ENCODE measurements at regions not wholly inside any gene's neighbourhood (a gene's known extent, or its start where the extent isn't known, plus 50 kb on each side); places are given as distances from the start of the nearest gene placed in this dataset.

GRCh38 chr9:74282526-74283253 lies 214.4 kb upstream of the RORB start:
- in situ Hi-C loops (cut with MboI; ENCODE audit: low pct_unique_long_range_greater_than_20kb, low sequenced_read_pairs, unreplicated experiment) = no loop called here

GRCh38 chr9:74284581-74285450 lies 212.3 kb upstream of the RORB start:
- no peak for DNase-seq (ENCODE audit: low spot score)
- no peak for TF ChIP-seq CTCF (IDR thresholded peaks at IDR 0.05; ENCODE audit: extremely low read depth, insufficient read depth, missing control alignments)
- in situ Hi-C loops (cut with MboI; ENCODE audit: low pct_unique_long_range_greater_than_20kb, low sequenced_read_pairs, unreplicated experiment) = no loop called here

More at GRCh38 chr9:74282526-74283253, 214.4 kb upstream of the RORB start:
- TF ChIP-seq CTCF (IDR thresholded peaks at IDR 0.05; ENCODE audit: extremely low read depth, insufficient read depth, missing control alignments) = no peak
- no peak for DNase-seq (ENCODE audit: low spot score)

- in situ Hi-C loops (cut with MboI; ENCODE audit: low pct_unique_long_range_greater_than_20kb, low sequenced_read_pairs, unreplicated experiment) = no loop called here
- TF ChIP-seq CTCF (IDR thresholded peaks at IDR 0.05; ENCODE audit: extremely low read depth, insufficient read depth, missing control alignments) = no peak
- no peak for DNase-seq (ENCODE audit: low spot score)
Observed at GRCh38 chr9:74293479-74293878, 203.7 kb upstream of the RORB start.

- in situ Hi-C loops (cut with MboI; ENCODE audit: low pct_unique_long_range_greater_than_20kb, low sequenced_read_pairs, unreplicated experiment) = no loop called here
- DNase-seq (ENCODE audit: low spot score) = no peak
- no peak for TF ChIP-seq CTCF (IDR thresholded peaks at IDR 0.05; ENCODE audit: extremely low read depth, insufficient read depth, missing control alignments)
Observed at GRCh38 chr9:74303945-74304344, 193.2 kb upstream of the RORB start.

GRCh38 chr9:74304598-74304997 lies 192.5 kb upstream of the RORB start:
- no peak for DNase-seq (ENCODE audit: low spot score)
- in situ Hi-C loops (cut with MboI; ENCODE audit: low pct_unique_long_range_greater_than_20kb, low sequenced_read_pairs, unreplicated experiment) = no loop called here
- TF ChIP-seq CTCF (IDR thresholded peaks at IDR 0.05; ENCODE audit: extremely low read depth, insufficient read depth, missing control alignments) = no peak

GRCh38 chr9:74309654-74310053 lies 187.5 kb upstream of the RORB start:
- no peak for DNase-seq (ENCODE audit: low spot score)
- TF ChIP-seq CTCF (IDR thresholded peaks at IDR 0.05; ENCODE audit: extremely low read depth, insufficient read depth, missing control alignments) = no peak
- in situ Hi-C loops (cut with MboI; ENCODE audit: low pct_unique_long_range_greater_than_20kb, low sequenced_read_pairs, unreplicated experiment) = no loop called here
